Natural killer cell (primary cell): ENCODE measurements at regions not wholly inside any gene's neighbourhood (a gene's known extent, or its start where the extent isn't known, plus 50 kb on each side); places are given as distances from the start of the nearest gene placed in this dataset.

ENCODE experiments used
- ATAC-seq, 3 donors: fragments of 150-1000 bp in 2 of 3; fragments of 200-7000 bp in 1 of 3; cut with Tn5 transposase; 1 replicate in 1 of 3; 2 replicates in 2 of 3; pipeline ENCODE4 v1.10.0; 2021; ENCODE audit warnings: mild to moderate bottlenecking in 2 of 3, moderate library complexity in 2 of 3
- DNase-seq, 2 donors: peaks; one replicate each; pipeline versions ENCODE4 v3.0.0 to v3.0.0-alpha.2; 2013 to 2021; ENCODE audit warnings: mixed read lengths in 1 of 2
- H3K27ac ChIP-seq: one replicate; pipeline ENCODE4 v1.5.1; 2013; ENCODE audit warnings: mild to moderate bottlenecking, low read length
- H3K27me3 ChIP-seq: one replicate; pipeline ENCODE4 v1.6.1; 2013; ENCODE audit warnings: low read length; ENCODE audit not compliant: control insufficient read depth, insufficient read depth
- H3K36me3 ChIP-seq: one replicate; pipeline ENCODE4 v1.6.1; 2013; ENCODE audit warnings: low read length; ENCODE audit not compliant: control insufficient read depth, insufficient read depth
- H3K4me1 ChIP-seq: one replicate; pipeline ENCODE4 v1.6.1; 2013; ENCODE audit warnings: low read length; ENCODE audit not compliant: control insufficient read depth, insufficient read depth
- H3K4me3 ChIP-seq: one replicate; pipeline ENCODE4 v1.5.1; 2013; ENCODE audit warnings: low read length
- H3K9me3 ChIP-seq: one replicate; pipeline ENCODE4 v1.6.1; 2013; ENCODE audit warnings: low read length; ENCODE audit not compliant: control insufficient read depth, insufficient read depth
- H3K27ac Mint-ChIP-seq, 2 donors: one replicate each; pipeline ENCODE4 v1.8.0; 2022; ENCODE audit warnings: mild to moderate bottlenecking in 2 of 2, mixed read lengths in 2 of 2, moderate library complexity in 1 of 2
- H3K27me3 Mint-ChIP-seq, 2 donors: one replicate each; pipeline ENCODE4 v1.8.0; 2022; ENCODE audit warnings: low read depth in 2 of 2, mixed read lengths in 2 of 2
- H3K36me3 Mint-ChIP-seq: one replicate; pipeline ENCODE4 v1.8.0; 2022; ENCODE audit warnings: mixed read lengths
- H3K4me1 Mint-ChIP-seq, 2 donors: one replicate each; pipeline ENCODE4 v1.8.0; 2022; ENCODE audit warnings: mixed read lengths in 2 of 2
- H3K4me3 Mint-ChIP-seq: one replicate; pipeline ENCODE4 v1.8.0; 2022; ENCODE audit warnings: mild to moderate bottlenecking, moderate library complexity, mixed read lengths
- H3K9me3 Mint-ChIP-seq, 2 donors: one replicate each; pipeline ENCODE4 v1.8.0; 2022; ENCODE audit warnings: mixed read lengths in 2 of 2
- WGBS: methylation state at CpG from one replicate; pipeline ENCODE4 v1.1.7; 2013; ENCODE audit warnings: missing lambda C conversion rate; ENCODE audit not compliant: insufficient coverage; 5-methylcytosine and 5-hydroxymethylcytosine counted together
- intact Hi-C: fragments of 100-400 bp; cut with micrococcal nuclease; formaldehyde crosslinking; loops from one replicate; pipeline ENCODE4 v1.14.2; 2022
- TF ChIP-seq, protein P1 (sequence below): fragments of 200-600 bp; IDR thresholded peaks from one replicate; pipeline ENCODE4 v1.8.0; 2022; ENCODE audit warnings: antibody characterized with exemption

DNA sequence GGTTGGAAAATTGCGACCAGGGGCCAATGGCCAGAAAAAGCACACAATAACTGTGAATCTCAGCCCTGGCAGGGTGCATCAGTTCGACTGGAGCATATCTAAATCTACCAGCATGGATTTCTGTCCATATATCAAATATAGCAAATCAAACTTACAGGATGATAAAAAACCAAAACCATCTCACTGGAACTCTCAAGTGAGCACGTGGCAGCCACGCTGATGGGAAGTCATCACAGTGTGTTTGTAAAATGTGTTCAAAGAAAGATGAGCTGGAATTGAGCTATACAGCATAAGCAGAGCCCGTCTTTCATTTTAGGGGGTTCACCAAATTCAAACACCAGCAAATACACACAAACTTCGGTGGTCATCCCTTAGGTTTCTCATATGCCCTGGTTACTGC, 610.1 kb downstream of the AJAP1 start:
- intact Hi-C loops: no loop called here
- Mint-ChIP-seq H3K4me1 (no peaks in the 10 kb centered on the region), H3K4me3 (no peak overlapping the region), H3K36me3 (peaks cover 3% of the 10 kb centered on the region), H3K27me3 (peaks cover 0 to 8% of the 10 kb centered on the region in 2 donors), H3K9me3 (no peaks in the 10 kb centered on the region), H3K27ac (no peak overlapping the region)
- H3K27ac ChIP-seq: no peak overlapping the region
- ATAC-seq: no peak
- 72% methylated on average over 6 of the region's 6 CpGs for WGBS
- no peaks in the 10 kb centered on the region for H3K27me3 ChIP-seq
- DNase-seq: no peak
- TF ChIP-seq, protein P1, sequence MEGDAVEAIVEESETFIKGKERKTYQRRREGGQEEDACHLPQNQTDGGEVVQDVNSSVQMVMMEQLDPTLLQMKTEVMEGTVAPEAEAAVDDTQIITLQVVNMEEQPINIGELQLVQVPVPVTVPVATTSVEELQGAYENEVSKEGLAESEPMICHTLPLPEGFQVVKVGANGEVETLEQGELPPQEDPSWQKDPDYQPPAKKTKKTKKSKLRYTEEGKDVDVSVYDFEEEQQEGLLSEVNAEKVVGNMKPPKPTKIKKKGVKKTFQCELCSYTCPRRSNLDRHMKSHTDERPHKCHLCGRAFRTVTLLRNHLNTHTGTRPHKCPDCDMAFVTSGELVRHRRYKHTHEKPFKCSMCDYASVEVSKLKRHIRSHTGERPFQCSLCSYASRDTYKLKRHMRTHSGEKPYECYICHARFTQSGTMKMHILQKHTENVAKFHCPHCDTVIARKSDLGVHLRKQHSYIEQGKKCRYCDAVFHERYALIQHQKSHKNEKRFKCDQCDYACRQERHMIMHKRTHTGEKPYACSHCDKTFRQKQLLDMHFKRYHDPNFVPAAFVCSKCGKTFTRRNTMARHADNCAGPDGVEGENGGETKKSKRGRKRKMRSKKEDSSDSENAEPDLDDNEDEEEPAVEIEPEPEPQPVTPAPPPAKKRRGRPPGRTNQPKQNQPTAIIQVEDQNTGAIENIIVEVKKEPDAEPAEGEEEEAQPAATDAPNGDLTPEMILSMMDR: no peak
- peaks cover 4% of the 10 kb centered on the region for H3K9me3 ChIP-seq
- H3K36me3 ChIP-seq: no peaks in the 10 kb centered on the region
- H3K4me3 ChIP-seq: no peak overlapping the region
- H3K4me1 ChIP-seq: no peaks in the 10 kb centered on the region

DNA sequence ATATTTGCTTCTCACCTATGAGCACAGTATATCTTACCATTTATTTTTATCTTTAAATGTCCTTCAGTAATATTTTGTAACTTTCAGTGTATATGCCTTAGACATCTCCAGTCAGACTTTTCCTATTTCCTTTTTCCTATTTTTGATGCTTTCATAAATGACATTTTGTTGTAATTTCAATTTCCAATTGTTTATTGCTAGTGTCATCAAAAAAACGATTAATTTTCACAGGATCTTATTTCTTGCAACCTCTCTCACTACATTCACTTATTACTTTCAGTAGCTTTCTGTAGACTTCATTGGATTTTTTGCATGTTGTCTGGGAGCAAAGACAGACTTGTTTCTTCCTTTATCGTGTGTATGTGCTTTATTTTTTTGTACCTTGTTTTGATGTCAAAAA, 602.4 kb downstream of the AJAP1 start:
- Histone ChIP-seq H3K4me1 (no peaks in the 10 kb centered on the region), H3K27me3 (no peaks in the 10 kb centered on the region), H3K4me3 (no peak overlapping the region), H3K9me3 (peaks cover 3% of the 10 kb centered on the region), H3K27ac (no peak overlapping the region), H3K36me3 (no peaks in the 10 kb centered on the region)
- no peak overlapping the region for H3K4me3 Mint-ChIP-seq
- DNase-seq: no peak
- intact Hi-C loops: no loop called here
- no peak for ATAC-seq
- no peaks in the 10 kb centered on the region for H3K4me1 Mint-ChIP-seq
- H3K27me3 Mint-ChIP-seq: peaks cover 0 to 11% of the 10 kb centered on the region in 2 donors
- 88% methylated on average over 1 of the region's 2 CpGs for WGBS
- H3K27ac Mint-ChIP-seq: no peak overlapping the region
- peaks cover 7% of the 10 kb centered on the region for H3K36me3 Mint-ChIP-seq
- peaks cover 0 to 2% of the 10 kb centered on the region in 2 donors for H3K9me3 Mint-ChIP-seq
- TF ChIP-seq, protein P1: no peak

DNA sequence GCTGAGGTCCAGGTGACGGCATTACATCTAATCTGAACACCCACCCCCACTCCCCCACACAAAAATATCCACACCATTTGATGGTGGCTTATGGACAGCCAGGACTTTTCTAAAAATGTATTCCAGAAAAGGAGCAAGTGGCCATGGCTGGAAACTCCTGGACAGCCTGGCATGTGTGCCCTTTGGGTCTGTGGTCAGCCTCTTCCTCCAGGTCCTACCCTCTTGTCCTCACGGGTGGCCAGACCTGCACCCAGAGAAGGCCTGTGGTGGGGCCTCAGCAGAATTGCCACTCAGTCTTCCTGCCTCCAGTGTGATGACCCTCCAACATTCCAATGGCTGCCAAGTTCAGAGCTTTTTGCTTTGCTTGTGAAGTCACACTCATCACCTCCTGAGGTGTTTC, 600.6 kb downstream of the AJAP1 start:
- Histone ChIP-seq H3K4me3 (no peak overlapping the region), H3K27ac (no peak overlapping the region), H3K9me3 (peaks cover 3% of the 10 kb centered on the region), H3K36me3 (no peaks in the 10 kb centered on the region), H3K4me1 (no peaks in the 10 kb centered on the region), H3K27me3 (no peaks in the 10 kb centered on the region)
- H3K27me3 Mint-ChIP-seq: peaks cover 0 to 5% of the 10 kb centered on the region in 2 donors
- H3K27ac Mint-ChIP-seq: no peak overlapping the region
- H3K9me3 Mint-ChIP-seq: peaks cover 0 to 2% of the 10 kb centered on the region in 2 donors
- DNase-seq (no peak), ATAC-seq (no peak)
- H3K4me3 Mint-ChIP-seq: no peak overlapping the region
- H3K36me3 Mint-ChIP-seq: peaks cover 7% of the 10 kb centered on the region
- TF ChIP-seq, protein P1: no peak
- intact Hi-C loops: no loop called here
- no peaks in the 10 kb centered on the region for H3K4me1 Mint-ChIP-seq
- WGBS: 58% methylated on average over 2 of the region's 2 CpGs

DNA sequence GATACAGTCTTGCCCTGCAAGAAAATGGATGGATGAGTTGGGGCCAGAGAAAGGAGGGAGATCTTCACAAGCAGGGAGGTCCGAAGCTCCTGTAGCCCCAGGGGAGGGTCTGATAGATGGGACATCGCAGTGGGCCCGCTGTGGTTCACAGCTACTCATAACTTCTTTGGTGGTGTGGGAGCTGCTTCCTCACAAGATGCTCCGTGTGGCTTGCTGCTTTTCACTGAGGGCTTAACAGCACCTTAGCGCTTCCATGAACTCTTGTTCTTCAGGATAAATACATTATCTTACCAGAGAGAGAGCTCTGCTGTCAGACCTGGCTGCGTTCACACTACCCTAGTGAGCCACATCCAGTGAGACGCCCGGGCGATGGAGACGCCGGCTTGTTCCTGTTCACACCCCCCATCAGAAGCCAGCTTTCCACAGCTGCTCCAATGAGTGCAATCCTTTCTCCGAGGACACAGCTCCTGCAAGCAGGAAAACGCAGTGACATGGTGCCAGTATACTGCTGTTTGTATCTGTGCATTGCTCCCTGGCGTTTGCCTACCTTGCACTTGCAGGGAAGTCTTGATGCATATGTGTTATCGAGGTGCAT, 599.8 kb downstream of the AJAP1 start:
- H3K27me3 Mint-ChIP-seq: peaks cover 4 to 5% of the 10 kb centered on the region in 2 donors
- no peak overlapping the region for H3K4me3 Mint-ChIP-seq
- Histone ChIP-seq H3K27me3 (no peaks in the 10 kb centered on the region), H3K27ac (no peak overlapping the region), H3K4me1 (no peaks in the 10 kb centered on the region), H3K4me3 (no peak overlapping the region), H3K9me3 (peaks cover 3% of the 10 kb centered on the region), H3K36me3 (no peaks in the 10 kb centered on the region)
- no peak for ATAC-seq
- no peak overlapping the region for H3K27ac Mint-ChIP-seq
- DNase-seq: no peak
- H3K4me1 Mint-ChIP-seq: no peaks in the 10 kb centered on the region
- TF ChIP-seq, protein P1: no peak
- peaks cover 0 to 2% of the 10 kb centered on the region in 2 donors for H3K9me3 Mint-ChIP-seq
- H3K36me3 Mint-ChIP-seq: peaks cover 2% of the 10 kb centered on the region
- intact Hi-C loops: no loop called here
- WGBS: 89% methylated on average over 15 of the region's 15 CpGs
